Thyroid gland (tissue), 4 donors: ENCODE measurements at regions not wholly inside any gene's neighbourhood (a gene's known extent, or its start where the extent isn't known, plus 50 kb on each side); places are given as distances from the start of the nearest gene placed in this dataset.

Experiments
- DNase-seq, 2 donors: peaks; one replicate each; pipeline ENCODE4 v3.0.0-alpha.2; 2019
- H3K27ac ChIP-seq, 3 donors: fragments of 200-600 bp; sonication (generic); 1 replicate in 2 of 3; 2 replicates in 1 of 3; pipeline ENCODE4 v1.5.1; 2016 to 2019; ENCODE audit warnings: mild to moderate bottlenecking in 1 of 3, moderate library complexity in 1 of 3
- H3K27me3 ChIP-seq: fragments of 200-600 bp; sonication (generic); one replicate; pipeline ENCODE4 v1.5.1; 2019
- H3K36me3 ChIP-seq, 2 donors: fragments of 200-600 bp; sonication (generic); one replicate each; pipeline ENCODE4 v1.5.1; 2016 to 2019
- H3K4me1 ChIP-seq, 2 donors: fragments of 200-600 bp; sonication (generic); one replicate each; pipeline ENCODE4 v1.5.1; 2017 to 2019
- H3K4me3 ChIP-seq, 3 donors: fragments of 200-600 bp; sonication (generic); replicated peaks in 1 of 3; 1 replicate in 2 of 3; 2 replicates in 1 of 3; pipeline ENCODE4 v1.5.1; 2016; ENCODE audit warnings: mild to moderate bottlenecking in 1 of 3
- H3K9me3 ChIP-seq: fragments of 200-600 bp; sonication (generic); one replicate; pipeline ENCODE4 v1.5.1; 2017
- CTCF ChIP-seq, 6 experiments: fragments of 200-600 bp in 3 of 6; fragments of 450-650 bp in 3 of 6; sonication (generic) in 3 of 6; IDR thresholded peaks; one replicate each; pipeline ENCODE4 v1.5.1; 2016 to 2019; ENCODE audit warnings: antibody characterized with exemption in 6 of 6, mild to moderate bottlenecking in 2 of 6, inconsistent platforms in 1 of 6, moderate library complexity in 1 of 6
- POLR2A ChIP-seq, 2 donors: fragments of 450-650 bp; IDR thresholded peaks; one replicate each; pipeline ENCODE4 v1.6.1; 2017; ENCODE audit warnings: antibody characterized with exemption in 2 of 2, mild to moderate bottlenecking in 2 of 2, moderate library complexity in 1 of 2
- WGBS, 2 donors: methylation state at CpG; one replicate each; pipeline ENCODE4 v1.1.5; 2017; 5-methylcytosine and 5-hydroxymethylcytosine counted together
- intact Hi-C: fragments of 100-400 bp; cut with DNase I; formaldehyde crosslinking; loops from one replicate; pipeline ENCODE4 v1.15.1; 2023

GRCh38 chr2:217011576-217011975 is 151.7 kb upstream of the TNP1 start:
- TF ChIP-seq CTCF (IDR thresholded peaks at IDR 0.05) = no peak
- no peak for TF ChIP-seq POLR2A (IDR thresholded peaks at IDR 0.05)
- intact Hi-C loops = no loop called here
- Histone ChIP-seq H3K4me1 (no peaks in the 10 kb centered on the region), H3K27me3 (no peaks in the 10 kb centered on the region), H3K9me3 (no peaks in the 10 kb centered on the region), H3K27ac (no peak overlapping the region), H3K4me3 (no peak overlapping the region), H3K36me3 (no peaks in the 10 kb centered on the region)
- DNase-seq = no peak
- 96 to 98% methylated on average over 4 of the region's 4 CpGs for WGBS, 2 donors

GRCh38 chr2:217010173-217010572 is 150.3 kb upstream of the TNP1 start:
- no peak overlapping the region for H3K27ac ChIP-seq
- H3K4me3 ChIP-seq = no peak overlapping the region
- intact Hi-C loops = no loop called here
- DNase-seq = no peak
- no peaks in the 10 kb centered on the region for H3K27me3 ChIP-seq
- H3K9me3 ChIP-seq = no peaks in the 10 kb centered on the region
- no peak for TF ChIP-seq POLR2A (IDR thresholded peaks at IDR 0.05)
- TF ChIP-seq CTCF (IDR thresholded peaks at IDR 0.05) = no peak
- no peaks in the 10 kb centered on the region for H3K36me3 ChIP-seq
- no peaks in the 10 kb centered on the region for H3K4me1 ChIP-seq
- 74 to 95% methylated on average over 3 of the region's 3 CpGs for WGBS, 2 donors

GRCh38 chr2:217008794-217009193 is 148.9 kb upstream of the TNP1 start:
- Histone ChIP-seq H3K9me3 (no peaks in the 10 kb centered on the region), H3K27ac (no peak overlapping the region), H3K36me3 (no peaks in the 10 kb centered on the region), H3K4me1 (no peaks in the 10 kb centered on the region), H3K27me3 (no peaks in the 10 kb centered on the region), H3K4me3 (no peak overlapping the region)
- TF ChIP-seq POLR2A (IDR thresholded peaks at IDR 0.05) (no peak), CTCF (IDR thresholded peaks at IDR 0.05) (no peak)
- 85% methylated on average over 2 of the region's 2 CpGs for WGBS, 2 donors
- DNase-seq = no peak
- intact Hi-C loops = no loop called here

GRCh38 chr2:217006217-217006616 is 146.4 kb upstream of the TNP1 start:
- Histone ChIP-seq H3K4me1 (no peaks in the 10 kb centered on the region), H3K27me3 (no peaks in the 10 kb centered on the region), H3K36me3 (no peaks in the 10 kb centered on the region), H3K27ac (no peak overlapping the region), H3K4me3 (no peak overlapping the region), H3K9me3 (no peaks in the 10 kb centered on the region)
- intact Hi-C loops = no loop called here
- WGBS, 2 donors = 88 to 93% methylated on average over 3 of the region's 3 CpGs
- no peak for DNase-seq
- TF ChIP-seq CTCF (IDR thresholded peaks at IDR 0.05) (no peak), POLR2A (IDR thresholded peaks at IDR 0.05) (no peak)

DNA sequence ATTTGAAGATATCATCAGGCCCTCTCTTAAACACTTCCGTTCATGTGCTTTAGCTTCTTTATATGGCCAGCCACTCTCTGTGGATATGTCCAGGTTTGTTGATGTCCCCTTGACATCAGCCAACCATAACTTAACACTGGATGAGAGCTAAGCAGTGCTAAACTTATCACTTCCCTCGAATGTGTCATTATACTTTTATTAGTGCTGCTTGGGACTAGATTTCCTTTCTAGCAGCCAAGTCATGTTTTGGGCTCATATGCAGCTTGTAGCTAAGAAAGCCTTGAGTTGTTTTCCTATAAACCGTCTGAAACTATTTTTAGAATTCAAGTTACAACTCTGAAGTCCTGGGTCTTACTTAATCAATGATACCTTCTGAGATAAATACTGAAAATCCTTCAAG is 144.8 kb upstream of the TNP1 start:
- WGBS, 2 donors = 71 to 72% methylated on average over 3 of the region's 3 CpGs

More for the DNA sequence above, 144.8 kb upstream of the TNP1 start:
- no peak for TF ChIP-seq POLR2A (IDR thresholded peaks at IDR 0.05)
- no peak for TF ChIP-seq CTCF (IDR thresholded peaks at IDR 0.05)
- intact Hi-C loops = no loop called here
- Histone ChIP-seq H3K9me3 (no peaks in the 10 kb centered on the region), H3K27ac (no peak overlapping the region), H3K36me3 (no peaks in the 10 kb centered on the region), H3K4me1 (no peaks in the 10 kb centered on the region), H3K4me3 (no peak overlapping the region), H3K27me3 (no peaks in the 10 kb centered on the region)
- DNase-seq = no peak
